AG08395 (cell line): ENCODE measurements at regions not wholly inside any gene's neighbourhood (a gene's known extent, or its start where the extent isn't known, plus 50 kb on each side); places are given as distances from the start of the nearest gene placed in this dataset.

ENCODE experiments used
- DNase-seq: peaks from one replicate; pipeline ENCODE4 v3.0.0; 2012; ENCODE audit warnings: mixed read lengths, low spot score

GRCh38 chr5:2262620-2263019, 379.9 kb upstream of the IRX4 start:
- no peak for DNase-seq

DNA sequence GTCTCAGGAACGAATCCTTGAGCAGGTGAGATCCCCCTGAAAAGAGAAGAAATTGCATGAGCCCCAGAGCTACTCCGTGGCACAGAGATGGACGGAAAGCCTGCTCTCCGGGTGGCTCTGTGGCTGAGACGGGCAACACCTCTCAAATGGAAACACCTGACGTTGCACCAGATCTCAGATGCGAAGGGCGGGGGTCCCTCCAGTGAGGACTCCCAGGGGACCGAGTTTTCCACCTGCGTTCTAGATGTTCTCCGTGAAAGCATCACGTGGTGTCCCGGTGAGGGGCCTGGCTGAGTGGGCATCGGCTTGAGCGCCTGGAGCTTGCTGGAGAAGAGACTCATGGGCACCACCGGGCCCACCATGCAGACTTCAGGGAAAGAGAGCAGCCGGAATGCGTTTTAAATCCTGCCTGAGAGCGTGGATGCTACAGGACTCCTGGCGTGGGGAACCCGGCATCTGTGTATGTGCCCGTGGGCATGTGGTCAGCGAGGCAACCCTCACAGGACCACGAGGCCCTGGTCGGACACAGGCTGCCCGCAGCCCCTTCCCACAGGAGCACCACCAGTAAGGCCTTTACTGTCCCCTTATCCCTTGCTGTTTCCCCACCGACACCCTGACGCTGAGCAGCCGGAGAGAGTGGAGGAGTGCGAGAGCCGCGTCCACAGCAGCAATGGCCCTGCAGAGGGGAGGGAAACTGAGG, 378.4 kb upstream of the IRX4 start:
- no peak for DNase-seq

DNA sequence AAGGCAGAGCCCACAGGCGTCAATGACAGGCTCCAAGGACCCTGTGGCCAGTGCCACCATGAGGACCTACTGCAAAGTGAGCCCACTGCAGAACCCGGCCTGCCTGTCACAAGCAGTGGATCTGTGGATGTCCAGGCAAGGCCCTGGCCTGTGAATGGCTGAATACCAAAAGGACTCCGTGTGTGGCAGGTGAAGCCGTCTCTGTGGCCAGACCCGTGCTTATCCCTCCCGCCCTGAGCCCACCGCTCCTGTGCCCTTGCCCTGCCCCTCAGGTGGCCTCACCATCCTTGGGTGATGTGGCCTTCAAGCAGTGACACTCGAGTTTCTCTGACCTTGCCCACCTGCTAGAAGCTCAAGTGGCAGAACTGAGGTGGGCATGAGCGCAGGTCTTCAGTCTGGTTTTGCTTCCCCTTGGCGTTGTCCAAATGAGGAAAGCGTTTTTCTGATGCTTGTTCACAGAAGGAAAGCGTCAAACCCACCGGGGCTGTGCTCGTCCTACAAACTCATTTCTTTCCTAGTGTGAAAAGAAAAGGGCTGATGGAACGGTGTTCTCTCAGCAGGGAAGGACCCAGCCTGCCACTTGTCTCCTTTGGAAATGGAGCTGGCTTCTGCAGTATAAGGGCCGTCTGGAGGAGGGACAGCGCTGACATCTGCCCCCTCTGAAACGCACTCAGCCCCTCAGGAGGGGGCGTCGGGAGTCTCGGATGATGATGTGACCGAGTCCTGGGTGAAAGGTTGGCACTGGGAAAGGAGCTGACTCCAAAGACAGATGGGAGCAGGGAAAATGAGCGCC, 377.7 kb upstream of the IRX4 start:
- no peak for DNase-seq

DNA sequence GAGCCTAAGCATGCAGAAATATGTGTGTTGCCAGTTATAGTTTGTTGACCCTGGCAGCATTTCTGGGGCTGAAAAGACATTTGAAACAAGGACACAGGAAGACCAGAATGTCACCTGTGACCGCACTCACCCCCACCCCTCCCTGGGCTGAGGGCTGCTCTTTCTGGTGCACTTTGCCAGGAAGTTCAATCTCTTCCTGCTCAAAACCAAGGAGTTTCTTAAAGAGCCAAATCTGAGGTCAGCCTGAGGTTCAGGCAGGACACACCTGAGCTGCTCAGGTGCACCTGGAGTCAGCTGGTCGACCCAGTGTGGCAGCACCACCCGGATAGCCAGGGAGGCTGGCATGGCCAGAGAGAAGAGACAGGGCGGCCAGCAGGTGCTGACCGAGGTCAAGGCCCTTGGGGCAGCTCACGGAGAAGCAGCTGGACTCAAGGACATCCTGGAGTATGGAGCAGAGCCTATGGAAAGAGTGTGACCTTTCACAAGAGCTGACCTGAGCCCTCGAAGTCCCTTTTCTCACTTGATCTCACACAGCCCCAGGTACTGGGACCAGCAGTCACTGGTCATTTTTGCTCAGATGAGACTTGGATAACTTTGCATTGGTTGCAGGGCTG, 376.9 kb upstream of the IRX4 start:
- DNase-seq: no peak

DNA sequence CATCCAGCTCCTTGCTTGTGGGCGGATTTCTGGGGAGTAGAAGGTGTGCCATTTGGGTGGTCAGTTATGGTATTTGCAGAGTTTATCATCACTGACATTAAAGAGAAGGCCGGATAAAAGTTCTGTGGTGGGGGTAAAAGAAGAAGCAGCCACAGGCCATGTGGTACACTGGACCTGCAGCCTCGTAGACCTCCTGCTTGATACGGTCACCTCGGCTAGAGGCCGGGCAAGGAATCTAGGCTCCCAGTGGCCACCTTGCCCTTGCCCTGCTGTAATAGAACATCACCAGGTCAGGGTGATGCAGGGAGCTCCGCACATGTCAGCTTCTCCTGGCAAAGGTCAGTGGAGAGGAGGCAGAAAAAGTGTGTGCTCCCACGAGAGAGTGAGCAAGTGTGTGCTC, 376.1 kb upstream of the IRX4 start:
- DNase-seq: no peak

DNA sequence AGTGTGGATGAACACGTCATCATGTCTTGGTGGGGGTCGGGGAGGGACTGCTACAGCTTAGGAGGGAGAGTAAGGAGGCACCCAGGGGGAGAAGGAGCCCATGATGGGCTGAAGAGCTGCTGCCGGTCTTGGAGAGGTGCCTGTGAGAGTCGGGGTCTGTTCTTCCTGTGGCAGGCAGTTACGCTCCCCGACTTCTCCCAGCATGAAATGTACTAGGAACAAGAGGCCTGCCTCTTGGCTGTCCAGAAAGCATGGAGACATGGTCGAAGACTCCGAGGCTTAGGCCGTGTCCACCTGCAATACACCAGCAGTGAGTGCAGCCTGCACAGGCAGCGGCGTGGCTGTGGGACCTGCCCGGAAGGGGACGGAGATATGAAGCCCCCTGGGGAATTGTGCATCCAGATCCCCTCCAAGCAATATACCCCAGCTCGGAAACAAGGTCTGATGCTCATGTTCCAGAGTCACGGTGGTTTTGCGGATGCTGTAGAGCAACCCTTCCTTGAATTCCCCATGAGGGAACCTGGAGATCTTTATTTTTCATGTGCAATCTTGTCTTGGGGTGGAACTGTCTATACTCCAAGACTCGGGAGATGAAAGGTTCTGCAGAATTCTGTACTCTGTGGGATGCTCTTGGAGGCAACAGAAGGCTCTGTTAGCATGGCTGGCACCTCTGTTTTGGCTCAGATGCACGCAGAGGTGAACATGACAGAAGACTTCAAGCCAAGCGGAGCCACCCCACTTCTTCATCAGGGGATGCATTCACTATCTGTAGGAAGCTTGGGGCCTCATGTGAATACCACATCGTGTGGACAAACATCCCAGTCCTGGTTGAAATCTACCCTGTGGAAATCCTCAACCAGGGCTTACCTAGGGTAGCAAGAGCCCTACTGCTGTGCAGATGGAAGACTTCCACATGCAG, 374.9 kb upstream of the IRX4 start:
- DNase-seq: no peak

GRCh38 chr5:2256691-2257280, 374.1 kb upstream of the IRX4 start:
- no peak for DNase-seq

DNA sequence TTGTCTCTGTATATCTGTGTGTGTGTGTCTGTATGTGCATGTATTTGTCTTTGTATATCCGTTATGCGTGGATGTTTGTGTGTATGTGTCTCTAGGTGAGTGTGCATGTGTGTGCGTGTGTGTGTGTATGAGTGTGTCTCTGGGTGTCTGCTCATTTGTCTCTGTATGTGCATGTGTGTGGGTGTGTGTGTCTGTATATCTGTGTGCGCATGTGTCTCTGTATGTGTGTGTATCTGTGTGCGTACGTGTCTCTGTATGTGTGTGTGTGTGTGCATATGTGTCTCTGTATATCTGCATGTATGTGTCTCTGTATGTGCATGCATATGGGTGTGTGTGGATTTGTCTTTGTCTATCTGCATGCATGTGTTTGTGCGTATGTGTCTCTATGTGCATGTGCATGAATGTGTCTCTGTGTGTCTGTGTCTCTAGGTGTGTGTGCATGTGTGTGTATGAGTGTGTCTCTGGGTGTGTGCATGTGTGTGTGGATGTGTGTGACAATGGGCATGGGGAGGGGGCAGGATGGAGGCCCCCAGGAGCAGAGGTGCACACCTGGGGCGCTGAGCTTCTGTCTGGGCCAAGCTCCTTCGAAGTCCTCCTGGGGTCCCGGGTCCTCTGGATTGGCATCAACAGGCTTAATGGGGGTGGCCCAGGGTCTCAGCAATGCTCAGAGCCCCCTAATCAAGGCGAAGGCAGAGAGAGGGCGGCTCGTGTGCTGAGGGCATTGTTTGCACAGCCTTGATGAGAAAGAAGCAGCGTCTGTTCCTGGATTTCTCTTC, 373.4 kb upstream of the IRX4 start:
- DNase-seq: no peak

DNA sequence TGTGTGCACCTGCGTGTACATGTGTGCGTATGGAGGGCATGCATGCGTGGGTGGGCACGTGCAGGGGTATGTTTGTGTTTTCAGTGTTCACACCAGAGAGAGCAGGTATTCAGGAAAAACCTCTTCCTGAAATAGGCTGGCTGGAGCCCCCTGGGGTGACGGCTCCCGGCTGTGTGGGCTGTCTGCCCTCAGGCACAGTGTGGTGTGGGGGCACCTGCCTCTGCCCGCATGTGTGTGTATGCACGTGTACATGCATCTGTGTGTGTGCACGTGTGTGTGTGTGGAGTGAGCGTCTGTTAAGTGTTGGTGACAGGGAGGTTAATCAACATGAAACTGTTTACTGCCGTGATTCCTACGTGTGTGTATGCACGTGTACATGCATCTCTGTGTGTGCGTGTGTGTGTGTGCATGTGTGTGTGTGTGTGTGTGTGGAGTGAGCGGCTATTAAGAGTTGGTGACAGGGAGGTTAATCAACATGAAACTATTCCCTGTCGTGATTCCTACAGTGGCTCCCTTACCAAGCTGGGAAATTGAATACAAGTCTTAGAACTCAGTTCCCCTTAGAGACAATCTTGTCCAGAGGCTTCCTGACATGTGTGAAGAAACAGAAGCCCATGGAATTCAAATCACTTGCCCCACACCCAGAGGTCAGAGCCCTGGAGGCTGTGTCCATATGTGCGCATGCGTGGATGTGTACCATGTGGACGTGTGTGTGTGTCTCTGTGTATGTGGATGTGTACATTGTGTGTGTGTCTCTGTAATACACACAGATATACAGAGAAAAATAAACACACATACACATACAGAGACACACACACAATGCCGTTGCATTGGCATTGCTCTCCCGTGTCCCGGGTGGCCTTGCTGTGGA, 372.4 kb upstream of the IRX4 start:
- DNase-seq: no peak

DNA sequence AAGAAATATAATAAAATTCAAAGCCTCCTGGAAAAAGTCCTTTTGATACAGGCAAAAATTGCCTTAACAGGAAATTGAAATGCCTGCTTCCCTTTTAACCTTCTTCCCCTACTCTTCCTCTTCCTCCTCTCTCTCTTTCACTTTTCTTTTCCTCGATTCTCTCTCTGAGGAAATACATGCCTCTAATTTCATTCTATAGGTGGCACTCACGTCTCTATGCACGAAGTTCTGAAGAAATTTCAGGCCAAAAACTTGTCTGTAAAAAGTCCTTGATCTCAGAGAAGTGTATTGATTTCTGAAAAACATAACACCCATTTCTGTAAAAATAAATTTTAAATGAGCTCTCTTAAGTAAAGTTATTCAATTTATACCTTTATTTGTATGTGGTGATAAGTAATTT, 371.7 kb upstream of the IRX4 start:
- DNase-seq: no peak

DNA sequence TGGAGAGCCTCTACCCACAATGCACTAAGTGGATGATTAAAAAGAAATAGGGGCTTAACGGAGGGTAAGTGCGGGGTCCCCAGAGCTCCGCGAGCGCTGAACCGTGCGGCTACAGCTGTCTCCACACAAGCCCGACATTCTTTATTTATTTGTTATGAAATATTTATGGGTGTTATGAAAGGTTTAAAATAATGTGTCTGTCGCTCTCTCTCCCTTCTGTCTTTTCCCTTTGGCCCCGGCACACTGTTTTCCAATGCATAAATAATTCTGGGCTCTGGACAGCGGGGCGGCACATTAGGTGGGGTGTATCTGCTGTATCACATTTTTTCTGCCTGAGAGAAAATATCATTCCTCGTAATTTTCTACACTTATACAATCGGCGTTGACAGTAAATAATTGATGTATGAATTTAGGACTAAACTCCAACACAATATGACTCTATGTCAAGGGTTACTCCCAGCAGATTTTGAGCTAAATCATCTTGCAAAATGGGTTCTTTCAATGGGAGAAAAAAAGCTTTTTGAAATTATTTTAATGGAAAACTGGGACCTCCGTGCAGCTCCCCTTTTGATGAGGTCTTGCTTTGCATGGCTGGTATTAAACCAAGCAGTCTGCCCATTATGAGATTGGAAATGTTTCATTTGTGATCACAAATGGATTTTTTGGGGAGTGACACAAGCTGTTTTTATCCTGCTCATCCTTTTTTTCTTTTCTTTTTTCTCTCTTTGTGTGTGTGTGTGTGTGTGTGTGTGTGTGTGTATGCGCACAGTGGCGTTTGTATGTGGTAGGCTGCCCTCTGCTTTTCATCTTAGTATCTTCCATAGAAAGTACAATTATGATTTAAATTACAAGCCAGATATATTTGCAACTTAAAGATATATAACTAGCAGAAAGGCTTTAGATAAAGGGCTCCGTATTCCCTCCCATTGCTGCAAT, 370.6 kb upstream of the IRX4 start:
- DNase-seq: no peak

DNA sequence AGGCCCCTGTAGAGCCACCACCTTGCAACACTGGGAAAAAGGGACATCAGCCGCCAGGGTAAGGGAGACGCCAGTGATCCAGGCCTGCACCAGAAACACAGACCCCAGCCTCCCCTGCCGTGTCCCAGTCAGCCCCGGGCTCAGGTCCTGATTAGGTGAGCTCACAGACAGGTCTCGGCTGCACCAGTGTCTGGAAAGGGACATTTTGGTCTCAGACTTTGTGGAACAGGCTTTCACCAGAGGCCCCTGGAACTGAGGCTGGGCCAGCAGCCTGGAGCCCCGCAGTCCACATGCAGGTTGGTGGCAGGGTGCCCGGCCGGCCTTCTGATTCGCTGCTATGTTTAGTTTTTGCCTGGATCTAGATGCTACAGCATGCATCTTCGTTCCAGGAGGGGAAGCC, 369.0 kb upstream of the IRX4 start:
- no peak for DNase-seq

DNA sequence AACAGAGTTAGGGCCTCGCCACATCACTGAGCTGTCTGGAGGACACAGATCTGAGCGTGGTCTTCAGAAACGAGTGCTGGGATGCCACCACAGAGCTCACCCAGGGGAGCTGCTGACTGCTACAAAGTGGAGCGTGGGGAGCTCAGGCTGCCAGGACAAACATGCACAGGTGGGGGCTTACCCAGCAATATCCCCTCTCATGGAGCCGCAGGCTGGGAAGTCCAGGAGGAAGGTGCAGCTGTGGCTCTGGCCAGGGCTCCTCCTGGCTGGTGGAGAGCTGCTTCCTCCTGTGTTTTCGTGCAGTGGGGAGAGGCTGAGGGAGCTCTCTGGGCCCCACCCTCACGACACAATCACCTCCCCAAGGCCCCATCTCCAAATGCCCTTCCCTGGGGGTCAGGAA, 368.6 kb upstream of the IRX4 start:
- DNase-seq: no peak

- no peak for DNase-seq
Measured at GRCh38 chr5:2250365-2250950, 367.7 kb upstream of the IRX4 start.

DNA sequence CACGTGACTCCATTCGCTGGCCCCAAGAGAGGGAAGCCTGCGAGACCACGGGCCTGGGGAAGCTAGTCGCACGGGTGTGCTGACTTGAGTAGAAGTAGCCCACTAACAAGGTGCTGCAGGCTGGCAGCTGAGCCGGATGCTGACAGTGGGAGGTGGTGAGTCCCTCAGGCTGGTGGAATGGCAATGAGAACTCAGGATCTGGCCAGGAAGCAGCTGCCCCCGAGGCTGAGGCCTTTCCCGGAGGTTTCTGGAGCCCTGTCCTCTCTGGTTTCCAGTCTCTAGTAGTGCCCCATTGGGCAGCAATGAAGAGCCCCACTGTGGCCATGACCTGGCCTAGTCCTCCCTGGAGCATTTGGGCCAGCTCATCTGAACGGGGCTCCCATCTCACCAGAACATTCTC, 366.7 kb upstream of the IRX4 start:
- DNase-seq: no peak

GRCh38 chr5:2249026-2249425, 366.3 kb upstream of the IRX4 start:
- no peak for DNase-seq

- DNase-seq: no peak
Measured at GRCh38 chr5:2242539-2242938, 359.8 kb upstream of the IRX4 start.

- DNase-seq: no peak
Measured at GRCh38 chr5:2241842-2242241, 359.1 kb upstream of the IRX4 start.
